ENCODE measurements at regions not wholly inside any gene's neighbourhood (a gene's known extent, or its start where the extent isn't known, plus 50 kb on each side); places are given as distances from the start of the nearest gene placed in this dataset.

DNA sequence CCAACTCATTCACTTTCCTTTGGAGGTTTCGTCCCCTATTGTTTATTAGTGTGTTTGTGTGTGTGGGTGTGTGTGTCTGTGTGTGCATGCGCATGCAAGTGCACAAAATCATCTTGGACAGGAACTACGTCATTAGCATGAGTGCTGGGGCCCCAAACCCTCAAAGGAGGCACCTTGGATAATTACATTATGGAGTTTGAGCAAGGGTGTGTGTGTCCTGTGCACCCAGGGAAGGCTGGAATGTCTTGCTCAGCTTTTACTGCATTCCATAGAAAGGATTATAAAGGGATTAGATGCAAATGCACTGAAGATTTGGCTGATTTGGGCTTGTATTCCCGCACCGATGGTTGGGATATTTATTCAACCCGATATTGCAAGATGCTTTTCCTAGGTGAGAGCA, 203.4 kb upstream of the NAV2 start:
- H3K9me3 ChIP-seq: no peaks in the 10 kb centered on the region

DNA sequence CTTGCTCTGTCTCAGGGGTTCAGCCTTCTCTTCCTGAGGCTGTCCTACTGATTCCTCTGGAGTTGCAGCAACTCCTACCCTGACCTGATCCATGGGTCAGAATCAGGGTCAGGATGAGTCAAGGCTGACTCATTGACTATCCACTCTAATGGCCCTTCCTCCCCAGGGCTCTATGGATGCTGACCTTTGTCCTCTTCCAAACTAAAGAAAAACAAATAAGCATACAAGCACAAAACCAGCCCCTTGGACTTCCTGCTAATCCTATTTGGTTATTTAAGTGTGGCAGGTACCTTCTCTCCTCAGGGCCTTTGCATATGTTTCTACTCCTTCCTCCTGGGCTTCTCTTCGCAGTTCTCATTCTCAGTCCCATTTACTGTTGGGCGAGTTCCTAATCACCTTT, 204.5 kb upstream of the NAV2 start:
- DNase-seq (ENCODE audit: low spot score in 2 of 2): no peak
- H3K36me3 ChIP-seq: no peaks in the 10 kb centered on the region
- H3K27ac ChIP-seq: no peak overlapping the region
- TF ChIP-seq POLR2AphosphoS5 (IDR thresholded peaks at IDR 0.05) (no peak), POLR2A (IDR thresholded peaks at IDR 0.05) (no peak)
- TF ChIP-seq, protein P1, sequence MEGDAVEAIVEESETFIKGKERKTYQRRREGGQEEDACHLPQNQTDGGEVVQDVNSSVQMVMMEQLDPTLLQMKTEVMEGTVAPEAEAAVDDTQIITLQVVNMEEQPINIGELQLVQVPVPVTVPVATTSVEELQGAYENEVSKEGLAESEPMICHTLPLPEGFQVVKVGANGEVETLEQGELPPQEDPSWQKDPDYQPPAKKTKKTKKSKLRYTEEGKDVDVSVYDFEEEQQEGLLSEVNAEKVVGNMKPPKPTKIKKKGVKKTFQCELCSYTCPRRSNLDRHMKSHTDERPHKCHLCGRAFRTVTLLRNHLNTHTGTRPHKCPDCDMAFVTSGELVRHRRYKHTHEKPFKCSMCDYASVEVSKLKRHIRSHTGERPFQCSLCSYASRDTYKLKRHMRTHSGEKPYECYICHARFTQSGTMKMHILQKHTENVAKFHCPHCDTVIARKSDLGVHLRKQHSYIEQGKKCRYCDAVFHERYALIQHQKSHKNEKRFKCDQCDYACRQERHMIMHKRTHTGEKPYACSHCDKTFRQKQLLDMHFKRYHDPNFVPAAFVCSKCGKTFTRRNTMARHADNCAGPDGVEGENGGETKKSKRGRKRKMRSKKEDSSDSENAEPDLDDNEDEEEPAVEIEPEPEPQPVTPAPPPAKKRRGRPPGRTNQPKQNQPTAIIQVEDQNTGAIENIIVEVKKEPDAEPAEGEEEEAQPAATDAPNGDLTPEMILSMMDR (IDR thresholded peaks at IDR 0.05): no peak
- intact Hi-C loops (cut with DNase I; ENCODE audit: low total_unique reads): no loop called here
- H3K27me3 ChIP-seq: peaks cover 0 to 2% of the 10 kb centered on the region in 2 donors
- H3K4me3 ChIP-seq: no peak overlapping the region
- no peaks in the 10 kb centered on the region for H3K4me1 ChIP-seq
- no peaks in the 10 kb centered on the region for H3K9me3 ChIP-seq

More for the DNA sequence above, 203.4 kb upstream of the NAV2 start:
- peaks cover 0 to 2% of the 10 kb centered on the region in 2 donors for H3K27me3 ChIP-seq
- no peak overlapping the region for H3K27ac ChIP-seq
- H3K36me3 ChIP-seq: no peaks in the 10 kb centered on the region
- TF ChIP-seq, protein P1 (IDR thresholded peaks at IDR 0.05): no peak
- TF ChIP-seq POLR2AphosphoS5 (IDR thresholded peaks at IDR 0.05) (no peak), POLR2A (IDR thresholded peaks at IDR 0.05) (no peak)
- no peak for DNase-seq (ENCODE audit: low spot score in 2 of 2)
- no peak overlapping the region for H3K4me3 ChIP-seq
- no peaks in the 10 kb centered on the region for H3K4me1 ChIP-seq
- intact Hi-C loops (cut with DNase I; ENCODE audit: low total_unique reads): no loop called here

DNA sequence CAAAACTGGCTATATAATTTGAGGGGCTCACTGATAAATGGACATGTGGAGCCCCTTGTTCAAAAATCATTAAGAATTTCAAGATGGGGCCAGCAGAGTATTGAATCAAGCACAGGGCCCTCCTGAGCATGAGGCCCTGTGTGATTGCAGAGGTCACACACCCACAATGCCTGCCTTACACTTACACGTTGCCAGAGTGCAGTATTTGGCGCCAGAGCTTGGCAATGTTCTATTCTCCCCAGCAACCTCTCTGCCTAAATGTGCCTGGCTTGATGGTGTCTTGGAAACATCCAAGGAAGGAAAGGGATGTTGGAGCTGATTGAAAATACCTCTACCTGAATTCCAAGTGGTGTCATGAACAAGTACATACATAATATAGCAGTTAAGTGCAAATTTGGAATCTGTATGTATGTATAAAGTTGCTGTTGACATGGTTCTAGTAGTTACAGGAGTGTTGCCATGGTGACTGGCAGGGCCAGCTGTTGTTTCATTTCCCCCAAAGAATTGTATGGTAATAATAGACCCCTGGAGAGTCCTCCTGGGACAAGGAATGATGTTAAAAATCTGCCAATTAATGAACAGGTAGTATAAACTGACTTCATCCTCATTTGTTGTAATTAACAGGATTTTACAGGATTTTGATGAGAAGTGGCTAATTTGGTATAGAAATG, 205.7 kb upstream of the NAV2 start:
- H3K36me3 ChIP-seq: no peaks in the 10 kb centered on the region
- no peaks in the 10 kb centered on the region for H3K9me3 ChIP-seq
- no peak overlapping the region for H3K4me3 ChIP-seq
- peaks cover 0 to 2% of the 10 kb centered on the region in 2 donors for H3K27me3 ChIP-seq
- intact Hi-C loops (cut with DNase I; ENCODE audit: low total_unique reads): no loop called here
- TF ChIP-seq, protein P1 (IDR thresholded peaks at IDR 0.05): no peak
- no peak for TF ChIP-seq POLR2AphosphoS5 (IDR thresholded peaks at IDR 0.05)
- no peak for TF ChIP-seq POLR2A (IDR thresholded peaks at IDR 0.05)
- H3K4me1 ChIP-seq: no peaks in the 10 kb centered on the region
- no peak for DNase-seq (ENCODE audit: low spot score in 2 of 2)
- no peak overlapping the region for H3K27ac ChIP-seq

DNA sequence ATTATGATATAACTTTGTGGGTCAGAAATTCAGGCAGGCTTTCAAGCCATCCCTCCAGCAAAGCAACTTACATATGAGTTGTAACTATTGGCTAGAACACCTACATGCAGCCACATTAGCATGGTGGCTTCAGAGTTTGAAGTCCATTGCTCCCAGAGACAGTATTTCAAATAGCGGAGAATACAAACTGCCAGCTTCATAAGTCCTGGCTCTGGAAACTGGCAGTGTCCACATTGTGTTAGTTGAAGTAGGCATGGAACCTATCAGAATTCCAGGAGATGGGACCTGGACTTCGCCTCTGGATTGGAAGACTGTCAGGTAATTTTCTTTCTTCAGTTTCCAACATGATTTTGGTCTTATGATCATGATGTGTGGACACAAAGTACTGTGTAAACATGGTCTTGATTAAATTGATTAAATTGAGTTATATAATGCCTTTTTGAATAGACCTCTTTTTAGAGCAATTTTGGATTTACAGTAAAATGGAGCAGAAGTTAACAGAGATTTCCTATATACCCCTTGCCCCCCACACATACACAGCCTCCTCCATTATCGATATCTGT, 209.9 kb upstream of the NAV2 start:
- no peak for DNase-seq (ENCODE audit: low spot score in 2 of 2)
- H3K27me3 ChIP-seq: peaks cover 0 to 2% of the 10 kb centered on the region in 2 donors
- H3K27ac ChIP-seq: no peak overlapping the region
- no peaks in the 10 kb centered on the region for H3K36me3 ChIP-seq
- no peak for TF ChIP-seq POLR2AphosphoS5 (IDR thresholded peaks at IDR 0.05)
- no peak for TF ChIP-seq POLR2A (IDR thresholded peaks at IDR 0.05)
- TF ChIP-seq, protein P1 (IDR thresholded peaks at IDR 0.05): no peak
- H3K9me3 ChIP-seq: no peaks in the 10 kb centered on the region
- no peaks in the 10 kb centered on the region for H3K4me1 ChIP-seq
- no peak overlapping the region for H3K4me3 ChIP-seq
- intact Hi-C loops (cut with DNase I; ENCODE audit: low total_unique reads): no loop called here

DNA sequence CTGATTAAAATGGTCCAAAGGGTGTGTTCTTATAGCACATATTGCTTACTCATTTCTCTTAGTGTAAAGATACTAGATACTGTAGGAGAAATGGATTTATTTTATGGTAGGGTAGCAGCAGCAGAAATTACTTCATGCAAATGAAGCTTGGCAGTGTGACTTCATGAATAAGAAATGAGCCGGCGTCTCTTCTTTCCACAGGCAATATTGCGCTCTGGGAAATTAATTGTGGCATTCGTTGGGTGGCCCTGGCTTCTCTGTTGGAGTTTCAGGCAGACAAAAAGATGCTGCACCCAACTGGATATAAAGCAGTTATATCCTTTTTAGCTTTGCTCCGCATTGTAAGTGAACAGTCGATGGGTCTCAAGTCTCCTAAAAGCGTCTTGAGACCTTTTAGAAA, 211.0 kb upstream of the NAV2 start:
- Histone ChIP-seq H3K27me3 (peaks cover 0 to 2% of the 10 kb centered on the region in 2 donors), H3K36me3 (no peaks in the 10 kb centered on the region), H3K4me1 (no peaks in the 10 kb centered on the region), H3K27ac (no peak overlapping the region), H3K9me3 (no peaks in the 10 kb centered on the region), H3K4me3 (no peak overlapping the region)
- intact Hi-C loops (cut with DNase I; ENCODE audit: low total_unique reads): no loop called here
- no peak for DNase-seq (ENCODE audit: low spot score in 2 of 2)
- TF ChIP-seq POLR2AphosphoS5 (IDR thresholded peaks at IDR 0.05) (no peak), POLR2A (IDR thresholded peaks at IDR 0.05) (no peak)
- TF ChIP-seq, protein P1 (IDR thresholded peaks at IDR 0.05): no peak

All from breast epithelium (tissue), 4 donors.